ENCODE measurements at regions not wholly inside any gene's neighbourhood (a gene's known extent, or its start where the extent isn't known, plus 50 kb on each side); places are given as distances from the start of the nearest gene placed in this dataset.

DNA sequence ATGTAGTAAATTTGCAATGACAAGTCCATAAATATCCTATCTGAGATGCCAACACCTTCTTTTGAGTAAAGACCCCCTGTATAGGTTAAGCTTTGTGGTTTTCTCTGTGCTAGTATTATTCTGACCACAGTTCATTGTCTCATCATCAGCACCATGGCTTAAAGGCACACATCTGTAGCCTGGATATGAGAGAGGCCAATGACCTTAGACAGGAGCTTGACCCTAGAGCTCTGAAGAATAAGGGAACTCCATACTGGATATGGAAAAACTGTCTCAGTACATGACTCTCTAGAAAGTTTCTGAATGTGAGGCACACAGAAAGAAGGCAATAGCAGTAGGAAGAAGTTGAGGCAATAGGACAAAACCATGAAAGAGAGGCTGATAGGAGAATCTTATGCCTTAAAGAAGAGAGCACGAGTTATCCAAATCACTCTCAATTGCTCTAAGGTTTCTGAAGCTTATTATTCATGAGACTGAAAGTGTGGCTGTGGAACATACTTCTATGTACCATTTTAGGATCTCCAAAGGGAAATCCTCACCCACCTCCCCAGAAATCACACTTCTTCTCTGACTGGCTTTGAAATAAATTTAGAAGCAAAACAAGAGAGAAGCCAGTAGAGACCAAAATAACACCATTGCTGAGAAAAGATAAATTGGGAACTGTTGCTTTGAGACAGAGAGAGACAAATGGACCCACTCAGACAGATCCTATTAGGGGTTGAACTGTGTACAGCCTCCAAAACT is 150.2 kb downstream of the ABCA8 start:
- H3K9me3 ChIP-seq = no peaks in the 10 kb centered on the region
- WGBS = 97% methylated on average over 1 of the region's 1 CpG
- H3K27me3 ChIP-seq (replicated peaks; ENCODE audit: insufficient read depth) = no peaks in the 10 kb centered on the region
- no peaks in the 10 kb centered on the region for H3K36me3 ChIP-seq
- intact Hi-C loops (cut with DNase I) = no loop called here
- H3K4me1 ChIP-seq (replicated peaks) = no peaks in the 10 kb centered on the region
- no peak for DNase-seq (ENCODE audit: low spot score)
- no peak overlapping the region for H3K27ac ChIP-seq
- no peak overlapping the region for H3K4me3 ChIP-seq
- no peak for TF ChIP-seq POLR2A (IDR thresholded peaks at IDR 0.05)
- TF ChIP-seq POLR2AphosphoS5 (IDR thresholded peaks at IDR 0.05) = no peak
- TF ChIP-seq, protein P1, sequence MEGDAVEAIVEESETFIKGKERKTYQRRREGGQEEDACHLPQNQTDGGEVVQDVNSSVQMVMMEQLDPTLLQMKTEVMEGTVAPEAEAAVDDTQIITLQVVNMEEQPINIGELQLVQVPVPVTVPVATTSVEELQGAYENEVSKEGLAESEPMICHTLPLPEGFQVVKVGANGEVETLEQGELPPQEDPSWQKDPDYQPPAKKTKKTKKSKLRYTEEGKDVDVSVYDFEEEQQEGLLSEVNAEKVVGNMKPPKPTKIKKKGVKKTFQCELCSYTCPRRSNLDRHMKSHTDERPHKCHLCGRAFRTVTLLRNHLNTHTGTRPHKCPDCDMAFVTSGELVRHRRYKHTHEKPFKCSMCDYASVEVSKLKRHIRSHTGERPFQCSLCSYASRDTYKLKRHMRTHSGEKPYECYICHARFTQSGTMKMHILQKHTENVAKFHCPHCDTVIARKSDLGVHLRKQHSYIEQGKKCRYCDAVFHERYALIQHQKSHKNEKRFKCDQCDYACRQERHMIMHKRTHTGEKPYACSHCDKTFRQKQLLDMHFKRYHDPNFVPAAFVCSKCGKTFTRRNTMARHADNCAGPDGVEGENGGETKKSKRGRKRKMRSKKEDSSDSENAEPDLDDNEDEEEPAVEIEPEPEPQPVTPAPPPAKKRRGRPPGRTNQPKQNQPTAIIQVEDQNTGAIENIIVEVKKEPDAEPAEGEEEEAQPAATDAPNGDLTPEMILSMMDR (IDR thresholded peaks at IDR 0.05) = no peak

DNA sequence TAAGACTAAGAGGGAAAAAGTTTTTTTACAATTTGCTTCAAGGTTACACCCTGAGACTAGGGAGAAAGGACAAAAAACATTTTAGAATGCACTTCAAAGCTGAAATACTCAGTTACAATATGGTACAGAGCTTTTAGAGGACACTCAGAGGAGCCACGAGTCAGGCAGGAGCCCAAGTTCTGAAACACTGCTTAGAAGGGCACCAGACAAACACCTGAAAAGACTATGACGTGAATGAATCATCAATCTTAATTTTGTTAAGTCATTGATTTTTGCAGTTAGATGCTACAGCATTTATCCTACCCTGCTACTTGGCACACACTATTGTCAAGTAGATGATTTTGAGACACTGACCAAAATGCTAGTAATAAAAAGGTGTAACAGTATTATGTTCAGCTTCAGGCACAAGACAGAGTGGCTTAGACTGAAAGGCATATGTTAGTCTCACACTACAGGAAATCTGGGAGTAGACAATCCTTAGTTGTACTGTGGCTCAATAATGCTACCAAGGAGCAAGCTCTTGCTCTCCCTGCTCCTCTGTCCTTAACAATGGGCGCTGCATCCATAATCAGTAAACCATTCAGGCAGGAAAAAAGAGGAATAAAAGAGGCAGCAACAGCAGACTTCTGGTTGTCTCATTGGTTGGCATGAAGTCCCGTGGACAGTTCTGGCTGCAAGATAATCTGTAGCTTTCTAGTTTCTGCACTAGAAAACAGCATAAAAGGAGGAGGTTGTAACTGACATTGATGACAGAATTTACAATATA is 151.8 kb downstream of the ABCA8 start:
- no peak for DNase-seq (ENCODE audit: low spot score)
- H3K4me1 ChIP-seq (replicated peaks) = no peaks in the 10 kb centered on the region
- 77% methylated on average over 4 of the region's 4 CpGs for WGBS
- no peaks in the 10 kb centered on the region for H3K36me3 ChIP-seq
- H3K4me3 ChIP-seq = no peak overlapping the region
- intact Hi-C loops (cut with DNase I) = no loop called here
- TF ChIP-seq, protein P1 (IDR thresholded peaks at IDR 0.05) = no peak
- no peak for TF ChIP-seq POLR2AphosphoS5 (IDR thresholded peaks at IDR 0.05)
- TF ChIP-seq POLR2A (IDR thresholded peaks at IDR 0.05) = no peak
- H3K9me3 ChIP-seq = no peaks in the 10 kb centered on the region
- no peaks in the 10 kb centered on the region for H3K27me3 ChIP-seq (replicated peaks; ENCODE audit: insufficient read depth)
- no peak overlapping the region for H3K27ac ChIP-seq

DNA sequence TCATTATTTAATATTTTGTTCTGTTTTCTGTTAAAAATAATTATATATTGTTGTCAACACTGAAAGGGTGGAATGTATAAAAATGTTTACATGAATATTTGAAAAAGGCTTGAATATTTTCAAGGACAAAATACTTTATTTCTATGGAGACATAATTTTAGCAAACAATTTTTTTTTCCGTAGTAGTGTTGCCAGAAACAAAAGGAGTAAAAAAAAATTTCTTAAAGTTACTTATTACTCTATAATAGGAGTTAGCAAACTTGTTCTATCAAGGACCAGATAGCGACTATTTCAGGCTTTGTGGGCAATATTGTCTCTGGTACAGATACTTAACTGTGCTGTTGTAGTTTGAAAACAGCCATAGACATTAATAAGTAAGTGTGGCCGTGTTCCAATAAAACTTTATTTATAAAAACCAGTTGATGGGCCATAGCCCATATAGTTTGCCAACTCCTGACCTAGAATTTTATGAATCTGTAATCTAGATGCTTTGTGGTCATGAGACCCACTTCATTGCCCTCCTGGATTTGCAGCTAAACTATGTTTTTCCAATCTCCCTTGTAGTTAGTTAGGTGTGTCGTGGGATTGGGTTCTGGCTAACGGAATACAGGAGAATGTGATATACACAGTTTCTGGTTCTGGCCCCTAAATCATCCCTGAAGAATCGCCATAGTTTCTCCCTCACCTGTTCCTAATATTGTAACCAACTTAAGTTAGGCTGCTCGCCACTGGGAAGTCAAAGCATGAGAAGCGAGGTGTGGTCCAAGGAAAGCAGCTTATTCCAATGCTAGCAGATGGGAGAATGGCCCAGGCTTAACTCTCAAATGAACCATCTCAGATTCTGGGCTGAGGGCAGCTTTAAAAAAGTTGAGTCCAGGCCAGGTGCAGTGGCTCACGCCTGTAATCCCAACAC is 153.6 kb downstream of the ABCA8 start:
- intact Hi-C loops (cut with DNase I) = no loop called here
- no peak for TF ChIP-seq POLR2A (IDR thresholded peaks at IDR 0.05)
- TF ChIP-seq, protein P1 (IDR thresholded peaks at IDR 0.05) = no peak
- Histone ChIP-seq H3K27me3 (replicated peaks; ENCODE audit: insufficient read depth) (no peaks in the 10 kb centered on the region), H3K36me3 (no peaks in the 10 kb centered on the region), H3K9me3 (no peaks in the 10 kb centered on the region), H3K4me3 (no peak overlapping the region), H3K4me1 (replicated peaks) (no peaks in the 10 kb centered on the region), H3K27ac (no peak overlapping the region)
- WGBS = 94% methylated on average over 9 of the region's 9 CpGs
- DNase-seq (ENCODE audit: low spot score) = no peak

DNA sequence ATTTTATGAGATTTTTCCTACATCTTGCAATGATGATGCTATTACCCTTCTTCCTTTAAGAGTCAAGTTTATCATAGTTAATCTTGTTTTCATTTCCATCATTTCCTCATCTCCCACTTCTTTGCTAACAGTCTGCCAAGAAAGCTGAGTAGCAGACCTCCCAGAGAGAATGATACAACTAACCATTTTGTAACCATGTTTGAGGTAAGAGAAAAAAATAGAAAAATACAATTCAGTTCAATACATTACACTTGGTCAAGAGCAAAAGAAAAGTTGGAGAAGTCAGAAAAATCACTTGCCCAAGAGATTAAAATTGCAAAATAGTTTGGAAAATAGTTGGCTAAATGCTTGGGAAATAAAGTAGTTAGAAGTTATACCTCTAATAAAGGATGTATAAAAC is 154.4 kb downstream of the ABCA8 start:
- intact Hi-C loops (cut with DNase I) = no loop called here
- DNase-seq (ENCODE audit: low spot score) = no peak
- Histone ChIP-seq H3K27me3 (replicated peaks; ENCODE audit: insufficient read depth) (no peaks in the 10 kb centered on the region), H3K27ac (no peak overlapping the region), H3K4me1 (replicated peaks) (no peaks in the 10 kb centered on the region), H3K4me3 (no peak overlapping the region), H3K9me3 (no peaks in the 10 kb centered on the region), H3K36me3 (no peaks in the 10 kb centered on the region)
- no peak for TF ChIP-seq POLR2A (IDR thresholded peaks at IDR 0.05)
- TF ChIP-seq, protein P1 (IDR thresholded peaks at IDR 0.05) = no peak
- TF ChIP-seq POLR2AphosphoS5 (IDR thresholded peaks at IDR 0.05) = no peak
